GM18870 (cell line): ENCODE measurements at regions not wholly inside any gene's neighbourhood (a gene's known extent, or its start where the extent isn't known, plus 50 kb on each side); places are given as distances from the start of the nearest gene placed in this dataset.
"Not testable (repeated sequence)": the region's sequence is repeated elsewhere in the genome, so short reads cannot be mapped to it uniquely, and the experiment has no call there.

Experiments
- ATAC-seq: cut with Tn5 transposase; IDR thresholded peaks from one replicate; pipeline ENCODE4 v1.9.1; 2021; ENCODE audit warnings: moderate library complexity; ENCODE audit not compliant: unreplicated experiment

- no peak for ATAC-seq
These were observed 634.0 kb downstream of the UQCRFS1 start for GRCh38 chr19:28578786-28579505.

DNA sequence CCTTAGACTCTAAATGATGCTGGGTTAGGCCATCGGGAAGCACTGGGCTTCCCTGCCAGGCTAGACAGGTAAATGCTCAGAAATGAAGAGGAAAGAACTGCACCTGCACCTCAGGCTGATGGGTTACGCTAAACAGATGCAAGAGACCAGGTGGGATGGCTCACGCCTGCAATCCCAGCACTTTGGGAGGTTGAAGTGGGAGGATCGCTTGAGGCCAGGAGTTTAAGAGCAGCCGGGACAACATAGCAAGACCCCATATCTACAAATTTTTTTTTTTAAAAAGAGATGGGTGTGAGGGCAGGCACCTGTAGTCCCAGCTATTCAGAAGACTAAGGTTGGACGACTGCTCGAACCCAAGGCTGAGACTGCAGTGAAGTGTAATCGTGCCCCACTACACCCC, 634.7 kb downstream of the UQCRFS1 start:
- no peak for ATAC-seq

DNA sequence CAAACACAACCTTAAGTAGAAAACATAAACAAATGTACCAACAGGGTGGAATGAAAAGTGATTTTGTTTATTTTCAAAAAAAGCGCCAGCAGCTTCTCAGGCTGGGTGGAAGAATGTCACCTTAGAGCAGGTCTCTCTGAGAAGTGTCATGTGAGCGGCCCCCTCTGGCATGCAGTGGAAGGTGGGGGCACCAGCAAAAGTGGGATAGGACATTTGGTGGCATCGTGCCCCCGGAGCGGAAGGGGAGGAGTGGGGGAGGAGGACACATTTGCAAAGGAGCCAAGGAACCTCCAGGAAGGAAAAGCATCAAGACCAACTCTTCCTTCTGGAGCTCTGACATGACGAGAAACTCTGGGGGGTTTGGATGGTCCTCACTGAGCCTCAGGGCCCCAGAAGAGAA, 635.3 kb downstream of the UQCRFS1 start:
- ATAC-seq: no peak

DNA sequence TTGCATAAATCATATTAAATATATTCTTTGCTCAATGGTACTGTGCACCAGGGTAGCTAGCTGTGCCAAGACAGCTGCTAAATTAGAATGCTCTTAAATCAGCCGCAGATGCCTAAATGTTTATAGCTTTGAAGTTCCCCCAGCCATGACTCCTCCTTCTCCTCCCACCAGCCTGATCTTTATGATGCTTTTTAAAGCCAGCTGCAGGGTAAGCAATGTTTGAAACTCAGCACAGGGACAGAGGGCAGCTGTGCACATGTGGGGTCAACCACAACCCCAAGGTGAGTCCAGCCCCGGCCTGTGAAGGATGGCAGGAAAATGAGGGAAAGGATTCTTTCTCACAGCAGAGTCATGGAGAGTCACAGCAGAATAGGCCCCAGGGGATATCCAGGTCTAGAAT, 635.7 kb downstream of the UQCRFS1 start:
- no peak for ATAC-seq

GRCh38 chr19:28575816-28576215, 637.1 kb downstream of the UQCRFS1 start:
- no peak for ATAC-seq

- not testable (repeated sequence) for ATAC-seq
These were observed 637.6 kb downstream of the UQCRFS1 start for GRCh38 chr19:28575312-28575711.

DNA sequence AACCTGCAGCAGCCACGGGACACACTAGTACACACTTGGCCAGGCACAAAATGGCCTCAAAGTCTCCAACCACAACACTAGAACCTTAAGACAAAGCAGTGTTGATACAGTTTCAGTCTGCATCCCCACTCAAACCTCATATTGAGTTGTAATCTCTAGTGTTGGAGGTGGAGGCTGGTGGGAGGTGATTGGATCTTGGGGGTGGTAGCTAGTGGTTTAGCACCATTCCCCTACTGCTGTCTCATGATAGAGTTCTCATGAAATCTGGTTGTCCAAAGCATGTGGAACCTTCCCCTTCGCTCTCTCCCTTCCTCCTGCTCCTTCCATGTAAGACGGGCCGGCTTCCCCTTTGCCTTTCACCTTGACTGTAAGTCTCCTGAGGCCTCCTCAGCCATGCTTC, 638.7 kb downstream of the UQCRFS1 start:
- no peak for ATAC-seq

DNA sequence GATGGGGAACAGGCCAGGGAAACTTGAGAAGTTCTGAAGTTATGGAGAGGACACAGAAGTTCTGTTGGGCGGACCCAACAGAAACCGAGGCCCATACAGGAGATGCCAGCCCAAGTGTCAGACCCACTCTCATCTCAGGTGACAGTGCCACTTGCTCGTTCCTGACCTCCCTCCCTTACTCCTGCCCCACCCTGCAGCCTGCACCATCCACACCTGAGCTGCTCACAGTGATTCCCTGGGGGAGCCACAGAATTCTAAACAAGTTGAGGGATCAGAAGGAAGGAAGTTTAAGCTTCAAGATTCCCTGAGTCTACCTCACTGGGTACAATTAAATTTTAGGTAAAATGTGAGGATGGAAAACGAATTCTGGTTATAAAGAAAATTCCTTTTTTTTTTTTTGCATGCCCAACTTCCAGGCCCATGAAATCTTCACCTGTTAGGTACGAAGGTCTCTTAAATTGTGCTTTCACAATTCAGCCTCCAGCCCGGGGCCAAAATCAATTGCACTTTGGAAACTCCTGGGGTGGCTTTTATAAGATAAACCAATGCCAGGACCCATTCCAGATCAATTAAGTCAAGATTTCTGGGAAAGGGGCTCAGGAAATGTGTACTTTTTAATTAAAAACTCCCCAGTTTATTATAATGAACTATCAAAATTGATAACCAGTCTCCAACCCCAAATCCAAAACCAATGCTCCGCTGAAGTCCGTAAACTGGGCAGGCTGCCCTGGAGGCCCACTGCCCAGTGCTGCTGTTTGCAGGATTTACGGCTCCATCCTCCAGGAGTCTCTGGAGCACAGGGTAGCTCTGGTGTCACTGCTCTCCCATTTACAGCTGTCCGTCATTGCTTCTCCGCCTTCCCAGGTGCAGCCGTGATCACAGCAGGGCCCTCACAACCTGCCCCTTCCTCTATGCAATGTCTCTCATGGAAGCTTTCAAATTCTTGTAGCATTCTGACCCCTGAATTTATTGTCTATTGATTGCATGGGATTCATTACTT, 643.5 kb downstream of the UQCRFS1 start:
- ATAC-seq: no peak

GRCh38 chr19:28567834-28568233, 645.1 kb downstream of the UQCRFS1 start:
- ATAC-seq: no peak

- no peak for ATAC-seq
These were observed 648.7 kb downstream of the UQCRFS1 start for GRCh38 chr19:28563964-28564921.

DNA sequence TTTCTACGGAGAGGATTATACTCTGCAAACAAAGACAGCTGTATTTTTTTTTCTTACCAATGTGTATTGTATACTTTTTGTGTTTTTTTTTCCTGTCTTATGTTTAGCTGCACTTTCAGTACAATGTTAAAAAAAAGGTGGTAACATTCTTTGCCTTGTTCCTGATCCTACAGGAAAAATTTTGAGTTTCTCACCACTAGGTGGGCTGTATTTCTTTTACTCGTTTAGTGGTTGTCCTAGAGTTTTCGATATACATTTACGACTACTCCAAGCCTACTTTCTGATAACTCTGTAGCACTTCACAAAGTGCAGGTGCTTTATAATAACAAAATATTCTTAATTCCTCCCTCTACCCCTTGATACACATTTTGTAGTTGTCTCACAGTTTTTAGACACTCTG, 652.2 kb downstream of the UQCRFS1 start:
- no peak for ATAC-seq

- no peak for ATAC-seq
These were observed 654.2 kb downstream of the UQCRFS1 start for GRCh38 chr19:28558783-28559182.

- ATAC-seq: no peak
These were observed 656.6 kb downstream of the UQCRFS1 start for GRCh38 chr19:28556371-28556770.

DNA sequence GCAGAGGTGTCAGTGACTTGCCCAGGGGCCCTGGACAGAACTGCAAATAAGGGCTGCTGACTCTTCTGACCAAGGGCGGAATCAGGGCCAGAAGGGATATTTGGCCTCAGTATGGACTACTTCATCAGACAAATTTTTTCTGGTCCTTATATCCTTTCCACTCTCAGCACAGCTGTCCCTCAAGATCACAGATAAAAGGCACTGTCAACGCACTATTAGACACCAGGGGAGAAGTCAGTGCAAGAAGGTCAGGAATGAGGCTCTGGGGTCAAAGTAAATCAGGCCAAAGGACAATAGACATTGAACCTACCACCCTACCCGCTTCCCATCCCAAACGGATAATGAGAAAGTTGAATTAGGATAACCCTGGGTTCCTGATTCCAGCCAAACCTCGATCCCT, 657.6 kb downstream of the UQCRFS1 start:
- ATAC-seq: no peak

DNA sequence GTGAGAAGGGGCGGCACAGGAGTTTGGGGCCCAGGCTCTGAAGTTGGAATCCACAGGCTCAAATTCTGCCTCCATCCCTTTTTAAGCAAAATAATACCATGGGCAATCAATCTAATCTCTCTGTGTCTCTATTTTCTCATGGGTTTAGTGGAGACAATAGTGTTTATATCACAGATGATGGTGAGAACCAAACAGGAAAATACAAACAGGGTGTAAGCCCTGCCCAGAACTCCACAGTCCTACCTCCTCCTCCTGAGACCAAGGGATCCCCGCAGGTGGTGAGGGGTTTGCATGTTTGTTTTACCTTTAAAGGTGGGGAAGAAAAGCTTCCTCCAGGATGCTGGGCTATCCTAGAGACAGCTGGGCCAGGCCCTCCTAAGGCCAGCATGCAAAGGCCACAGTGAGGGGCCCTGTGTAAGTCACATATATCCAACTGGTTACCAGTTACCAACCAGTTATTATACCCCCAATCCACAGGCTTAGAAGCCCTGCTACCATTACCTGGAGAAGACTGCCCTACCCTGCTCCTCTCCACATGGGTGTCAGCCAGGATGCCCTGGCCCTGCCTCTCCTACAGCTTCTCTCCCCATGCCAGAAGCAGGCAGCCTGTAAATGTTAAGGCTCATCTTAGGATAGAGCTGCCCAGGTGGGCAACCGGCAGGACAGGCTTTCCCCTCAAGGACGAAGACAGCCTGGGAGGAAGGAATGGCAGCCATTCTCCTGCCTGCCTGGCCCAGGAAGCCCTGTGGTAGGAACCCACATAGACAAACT, 658.4 kb downstream of the UQCRFS1 start:
- ATAC-seq: no peak

DNA sequence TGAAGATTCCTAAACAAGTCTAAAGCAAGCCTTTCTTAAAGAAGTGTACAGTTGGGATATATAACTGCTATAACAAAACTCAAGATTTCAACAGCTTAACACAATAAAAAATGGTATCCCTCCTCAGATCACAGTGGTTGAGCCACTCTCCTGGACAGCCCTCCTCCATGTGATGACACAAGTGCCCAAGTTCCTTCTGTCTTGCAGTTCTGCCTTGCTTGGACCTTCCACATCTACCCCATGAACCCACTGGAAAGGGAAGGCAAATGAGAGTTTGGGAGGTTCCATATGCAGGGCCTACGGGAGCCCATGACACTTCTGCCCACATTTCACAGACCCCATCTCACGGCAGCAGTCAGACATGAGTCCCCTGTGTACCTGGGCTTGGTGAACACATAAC, 659.2 kb downstream of the UQCRFS1 start:
- no peak for ATAC-seq

- no peak for ATAC-seq
These were observed 659.9 kb downstream of the UQCRFS1 start for GRCh38 chr19:28553005-28553404.

- ATAC-seq: no peak
These were observed 663.2 kb downstream of the UQCRFS1 start for GRCh38 chr19:28549680-28550277.

- no peak for ATAC-seq
These were observed 666.7 kb downstream of the UQCRFS1 start for GRCh38 chr19:28546148-28546685.
